Brain microvascular endothelial cell (primary cell): ENCODE measurements at regions not wholly inside any gene's neighbourhood (a gene's known extent, or its start where the extent isn't known, plus 50 kb on each side); places are given as distances from the start of the nearest gene placed in this dataset.

ENCODE experiments used
- DNase-seq: peaks from one replicate; pipeline ENCODE4 v3.0.0-alpha.2; 2020
- H3K27ac ChIP-seq: fragments of 250-450 bp; sonication (Bioruptor Pico); 2 replicates; pipeline ENCODE4 v1.5.1; 2020; ENCODE audit warnings: mild to moderate bottlenecking, moderate library complexity
- H3K27me3 ChIP-seq: fragments of 250-450 bp; sonication (Bioruptor Pico); replicated peaks from 2 replicates; pipeline ENCODE4 v1.5.1; 2020; ENCODE audit warnings: mild to moderate bottlenecking
- H3K36me3 ChIP-seq: fragments of 250-450 bp; sonication (Bioruptor Pico); replicated peaks from 2 replicates; pipeline ENCODE4 v1.5.1; 2020; ENCODE audit warnings: mild to moderate bottlenecking
- H3K4me3 ChIP-seq: 2 replicates; pipeline ENCODE4 v1.5.1; 2011; ENCODE audit warnings: low read depth, mild to moderate bottlenecking, control low read depth, low read length, moderate library complexity
- CTCF ChIP-seq: IDR thresholded peaks from 2 replicates; pipeline ENCODE4 v1.5.1; 2011; ENCODE audit warnings: low read depth, mild to moderate bottlenecking, moderate library complexity, low read length, control low read depth, inconsistent platforms; ENCODE audit errors: missing control alignments
- in situ Hi-C: cut with HindIII; loops from 2 replicates; pipeline ENCODE4 v1.10.0; 2017; ENCODE audit warnings: low sequenced_read_pairs, low pct_ligation_motif_present

DNA sequence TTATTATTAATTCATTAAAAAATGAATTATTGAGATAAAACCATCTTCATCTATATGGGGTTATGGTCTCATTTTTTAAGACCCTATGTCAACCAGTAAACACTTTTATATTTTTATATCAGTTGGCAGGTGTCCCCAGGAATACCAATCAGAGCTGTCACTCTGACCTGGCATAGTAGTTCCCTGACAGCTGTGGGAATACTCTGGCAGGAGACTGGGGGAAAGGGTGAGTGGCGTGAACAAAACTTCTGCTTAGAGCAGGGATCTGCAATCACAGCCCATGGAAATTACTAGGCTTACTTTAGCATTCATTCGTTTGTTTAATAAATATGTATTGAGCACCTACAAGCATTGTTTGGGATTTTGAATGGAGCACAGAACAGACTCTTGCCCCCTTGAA, 254.1 kb upstream of the KLF3 start:
- Histone ChIP-seq H3K27me3 (no peaks in the 10 kb centered on the region), H3K4me3 (no peak overlapping the region), H3K27ac (no peak overlapping the region), H3K36me3 (no peaks in the 10 kb centered on the region)
- no peak for TF ChIP-seq CTCF
- in situ Hi-C loops = no loop called here
- DNase-seq = no peak

GRCh38 chr4:38411092-38411491, 252.9 kb upstream of the KLF3 start:
- Histone ChIP-seq H3K27me3 (no peaks in the 10 kb centered on the region), H3K36me3 (no peaks in the 10 kb centered on the region), H3K27ac (no peak overlapping the region), H3K4me3 (no peak overlapping the region)
- peak; percentile 23 for DNase-seq
- no peak for TF ChIP-seq CTCF
- in situ Hi-C loops = no loop called here

GRCh38 chr4:38411981-38412536, 251.9 kb upstream of the KLF3 start:
- TF ChIP-seq CTCF = no peak
- in situ Hi-C loops = no loop called here
- H3K4me3 ChIP-seq = no peak overlapping the region
- no peak for DNase-seq
- H3K27ac ChIP-seq = no peak overlapping the region
- H3K36me3 ChIP-seq = no peaks in the 10 kb centered on the region
- H3K27me3 ChIP-seq = no peaks in the 10 kb centered on the region

DNA sequence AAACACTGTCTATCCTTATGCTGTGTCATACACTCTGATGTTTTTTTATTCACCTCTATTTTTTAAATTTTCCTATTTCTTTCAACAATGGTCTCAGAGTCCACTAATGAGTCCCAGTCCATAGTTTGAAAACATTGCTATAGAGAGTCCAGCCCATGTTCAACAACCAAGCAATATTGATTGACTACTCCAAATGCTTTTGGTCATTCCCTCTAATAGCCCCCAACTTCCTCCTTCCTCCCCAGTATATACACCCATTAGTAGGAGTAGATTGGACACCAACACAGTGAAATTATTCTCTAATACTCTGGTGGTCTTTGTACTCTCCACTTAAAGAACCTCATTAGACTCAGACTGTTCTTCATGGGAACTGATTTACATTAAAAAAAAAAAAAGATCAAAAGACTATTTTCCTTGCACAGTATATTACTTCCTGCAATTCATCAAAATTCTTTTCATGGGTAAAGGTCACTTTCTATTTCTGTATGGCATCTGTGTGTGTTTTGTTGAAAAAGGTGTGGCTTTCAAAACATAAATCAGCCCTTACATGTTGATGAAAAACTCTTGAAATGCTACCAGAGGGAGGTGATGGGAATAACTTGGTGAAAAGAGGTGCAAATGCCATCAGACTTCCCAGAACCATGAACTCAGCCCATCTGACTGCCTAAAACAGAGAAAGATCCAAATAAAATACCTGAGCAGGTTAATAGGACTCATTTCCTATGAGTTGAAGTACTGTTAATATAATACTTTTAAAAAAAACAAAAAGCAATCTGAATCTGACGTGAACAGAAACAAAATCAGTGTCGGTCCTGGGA, 250.3 kb upstream of the KLF3 start:
- Histone ChIP-seq H3K27ac (no peak overlapping the region), H3K36me3 (no peaks in the 10 kb centered on the region), H3K4me3 (no peak overlapping the region), H3K27me3 (no peaks in the 10 kb centered on the region)
- no peak for TF ChIP-seq CTCF
- DNase-seq = no peak
- in situ Hi-C loops = no loop called here

GRCh38 chr4:38414410-38414809, 249.6 kb upstream of the KLF3 start:
- Histone ChIP-seq H3K27ac (no peak overlapping the region), H3K27me3 (no peaks in the 10 kb centered on the region), H3K4me3 (no peak overlapping the region), H3K36me3 (no peaks in the 10 kb centered on the region)
- in situ Hi-C loops = no loop called here
- DNase-seq = no peak
- no peak for TF ChIP-seq CTCF
